Nephron progenitor cell (in vitro differentiated cells): ENCODE measurements at regions not wholly inside any gene's neighbourhood (a gene's known extent, or its start where the extent isn't known, plus 50 kb on each side); places are given as distances from the start of the nearest gene placed in this dataset.

ENCODE experiments used
- DNase-seq: peaks from one replicate; pipeline ENCODE4 v3.0.0; 2021
- H3K27ac Mint-ChIP-seq: 2 replicates; pipeline ENCODE4 v1.8.0; 2021; ENCODE audit warnings: mild to moderate bottlenecking, moderate library complexity, mixed read lengths
- H3K27me3 Mint-ChIP-seq: 2 replicates; pipeline ENCODE4 v1.8.0; 2021; ENCODE audit warnings: mild to moderate bottlenecking, low read depth, mixed read lengths; ENCODE audit not compliant: poor library complexity
- H3K36me3 Mint-ChIP-seq: 2 replicates; pipeline ENCODE4 v1.8.0; 2021; ENCODE audit warnings: low read depth, mixed read lengths
- H3K4me1 Mint-ChIP-seq: 2 replicates; pipeline ENCODE4 v1.8.0; 2021; ENCODE audit warnings: mixed read lengths
- H3K4me3 Mint-ChIP-seq: 2 replicates; pipeline ENCODE4 v1.8.0; 2021; ENCODE audit warnings: mild to moderate bottlenecking, moderate library complexity, mixed read lengths
- H3K9me3 Mint-ChIP-seq: 2 replicates; pipeline ENCODE4 v1.8.0; 2021; ENCODE audit warnings: mild to moderate bottlenecking, moderate library complexity, mixed read lengths
- CTCF ChIP-seq: fragments of 200-600 bp; sonication (generic); IDR thresholded peaks from 2 replicates; pipeline ENCODE4 v1.5.0; 2021; ENCODE audit warnings: antibody characterized with exemption

GRCh38 chr1:95396557-95396956 lies 162.5 kb downstream of the RWDD3 start:
- no peak overlapping the region for H3K27ac Mint-ChIP-seq
- H3K4me3 Mint-ChIP-seq: no peak overlapping the region
- H3K36me3 Mint-ChIP-seq: no peaks in the 10 kb centered on the region
- peaks cover 8% of the 10 kb centered on the region for H3K4me1 Mint-ChIP-seq
- no peak for TF ChIP-seq CTCF
- no peak for DNase-seq
- peaks cover 3% of the 10 kb centered on the region for H3K27me3 Mint-ChIP-seq
- peaks cover 4% of the 10 kb centered on the region for H3K9me3 Mint-ChIP-seq

- TF ChIP-seq CTCF: no peak
- no peaks in the 10 kb centered on the region for H3K36me3 Mint-ChIP-seq
- peaks cover 14% of the 10 kb centered on the region for H3K9me3 Mint-ChIP-seq
- no peak overlapping the region for H3K27ac Mint-ChIP-seq
- peaks cover 13% of the 10 kb centered on the region for H3K27me3 Mint-ChIP-seq
- H3K4me1 Mint-ChIP-seq: peaks cover 21% of the 10 kb centered on the region
- no peak overlapping the region for H3K4me3 Mint-ChIP-seq
- no peak for DNase-seq
Measured at GRCh38 chr1:95402780-95403179, 168.8 kb downstream of the RWDD3 start.

- Mint-ChIP-seq H3K36me3 (no peaks in the 10 kb centered on the region), H3K4me1 (peaks cover 37% of the 10 kb centered on the region), H3K9me3 (peaks cover 14% of the 10 kb centered on the region), H3K27ac (no peak overlapping the region), H3K4me3 (no peak overlapping the region), H3K27me3 (peaks cover 22% of the 10 kb centered on the region)
- TF ChIP-seq CTCF: no peak
- no peak for DNase-seq
Measured at GRCh38 chr1:95406279-95406678, 172.3 kb downstream of the RWDD3 start.

GRCh38 chr1:95407131-95407885 lies 173.3 kb downstream of the RWDD3 start:
- no peaks in the 10 kb centered on the region for H3K36me3 Mint-ChIP-seq
- H3K4me3 Mint-ChIP-seq: no peak overlapping the region
- peaks cover 37% of the 10 kb centered on the region for H3K4me1 Mint-ChIP-seq
- H3K9me3 Mint-ChIP-seq: peaks cover 14% of the 10 kb centered on the region
- DNase-seq: no peak
- TF ChIP-seq CTCF: no peak
- H3K27ac Mint-ChIP-seq: peak overlapping the region; percentile 1
- peaks cover 22% of the 10 kb centered on the region for H3K27me3 Mint-ChIP-seq

GRCh38 chr1:95407886-95408291 lies 173.9 kb downstream of the RWDD3 start:
- no peak overlapping the region for H3K4me3 Mint-ChIP-seq
- no peak for DNase-seq
- H3K9me3 Mint-ChIP-seq: peaks cover 12% of the 10 kb centered on the region
- H3K27me3 Mint-ChIP-seq: peaks cover 22% of the 10 kb centered on the region
- peaks cover 37% of the 10 kb centered on the region for H3K4me1 Mint-ChIP-seq
- H3K36me3 Mint-ChIP-seq: no peaks in the 10 kb centered on the region
- no peak for TF ChIP-seq CTCF
- peak overlapping the region; percentile 1 for H3K27ac Mint-ChIP-seq
